Type B pancreatic cell (in vitro differentiated cells): ENCODE measurements at regions not wholly inside any gene's neighbourhood (a gene's known extent, or its start where the extent isn't known, plus 50 kb on each side); places are given as distances from the start of the nearest gene placed in this dataset.

Experiments used
- DNase-seq: peaks from one replicate; pipeline ENCODE4 v3.0.0; 2021; ENCODE audit warnings: mixed read lengths; ENCODE audit not compliant: unreplicated experiment; ENCODE audit errors: extremely low spot score
- H3K27ac Mint-ChIP-seq: 2 replicates; pipeline ENCODE4 v1.8.0; 2021; ENCODE audit warnings: mild to moderate bottlenecking, mixed read lengths
- H3K27me3 Mint-ChIP-seq: 2 replicates; pipeline ENCODE4 v1.8.0; 2021; ENCODE audit warnings: mixed read lengths
- H3K36me3 Mint-ChIP-seq: 2 replicates; pipeline ENCODE4 v1.8.0; 2021; ENCODE audit warnings: mixed read lengths
- H3K4me1 Mint-ChIP-seq: one replicate; pipeline ENCODE4 v1.8.0; 2021; ENCODE audit warnings: mixed read lengths; ENCODE audit not compliant: unreplicated experiment
- H3K4me3 Mint-ChIP-seq: 2 replicates; pipeline ENCODE4 v1.8.0; 2021; ENCODE audit warnings: mild to moderate bottlenecking, mixed read lengths
- H3K9me3 Mint-ChIP-seq: 2 replicates; pipeline ENCODE4 v1.8.0; 2021; ENCODE audit warnings: mixed read lengths
- TF ChIP-seq, protein P1 (sequence below): fragments of 200-600 bp; sonication (generic); conservative IDR thresholded peaks from 2 replicates; pipeline ENCODE4 v1.5.0; 2021; ENCODE audit warnings: antibody characterized with exemption, mild to moderate bottlenecking

DNA sequence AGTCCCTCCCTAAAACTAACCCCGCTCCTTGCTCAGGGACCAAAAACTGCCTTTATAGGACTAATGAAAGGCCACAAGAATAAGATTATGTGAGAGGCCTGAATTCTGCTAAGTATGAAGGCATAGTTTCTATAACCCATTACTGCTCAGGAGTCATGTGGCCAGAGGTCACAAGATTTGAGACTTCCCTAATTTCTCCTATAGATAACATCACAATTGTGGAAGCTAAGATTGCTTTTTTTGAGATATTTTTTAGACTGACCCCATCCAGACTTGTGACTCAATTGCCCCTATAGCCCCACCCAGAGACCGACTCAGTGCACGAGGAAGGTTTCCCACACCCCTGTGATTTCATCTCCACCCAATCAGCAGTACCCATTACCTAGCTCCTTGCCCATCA is 504.1 kb upstream of the GOT2 start:
- TF ChIP-seq, protein P1, sequence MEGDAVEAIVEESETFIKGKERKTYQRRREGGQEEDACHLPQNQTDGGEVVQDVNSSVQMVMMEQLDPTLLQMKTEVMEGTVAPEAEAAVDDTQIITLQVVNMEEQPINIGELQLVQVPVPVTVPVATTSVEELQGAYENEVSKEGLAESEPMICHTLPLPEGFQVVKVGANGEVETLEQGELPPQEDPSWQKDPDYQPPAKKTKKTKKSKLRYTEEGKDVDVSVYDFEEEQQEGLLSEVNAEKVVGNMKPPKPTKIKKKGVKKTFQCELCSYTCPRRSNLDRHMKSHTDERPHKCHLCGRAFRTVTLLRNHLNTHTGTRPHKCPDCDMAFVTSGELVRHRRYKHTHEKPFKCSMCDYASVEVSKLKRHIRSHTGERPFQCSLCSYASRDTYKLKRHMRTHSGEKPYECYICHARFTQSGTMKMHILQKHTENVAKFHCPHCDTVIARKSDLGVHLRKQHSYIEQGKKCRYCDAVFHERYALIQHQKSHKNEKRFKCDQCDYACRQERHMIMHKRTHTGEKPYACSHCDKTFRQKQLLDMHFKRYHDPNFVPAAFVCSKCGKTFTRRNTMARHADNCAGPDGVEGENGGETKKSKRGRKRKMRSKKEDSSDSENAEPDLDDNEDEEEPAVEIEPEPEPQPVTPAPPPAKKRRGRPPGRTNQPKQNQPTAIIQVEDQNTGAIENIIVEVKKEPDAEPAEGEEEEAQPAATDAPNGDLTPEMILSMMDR = no peak
- Mint-ChIP-seq H3K27me3 (no peaks in the 10 kb centered on the region), H3K9me3 (no peaks in the 10 kb centered on the region), H3K27ac (no peak overlapping the region), H3K4me3 (no peak overlapping the region), H3K4me1 (peaks cover 8% of the 10 kb centered on the region), H3K36me3 (no peaks in the 10 kb centered on the region)
- DNase-seq = no peak

DNA sequence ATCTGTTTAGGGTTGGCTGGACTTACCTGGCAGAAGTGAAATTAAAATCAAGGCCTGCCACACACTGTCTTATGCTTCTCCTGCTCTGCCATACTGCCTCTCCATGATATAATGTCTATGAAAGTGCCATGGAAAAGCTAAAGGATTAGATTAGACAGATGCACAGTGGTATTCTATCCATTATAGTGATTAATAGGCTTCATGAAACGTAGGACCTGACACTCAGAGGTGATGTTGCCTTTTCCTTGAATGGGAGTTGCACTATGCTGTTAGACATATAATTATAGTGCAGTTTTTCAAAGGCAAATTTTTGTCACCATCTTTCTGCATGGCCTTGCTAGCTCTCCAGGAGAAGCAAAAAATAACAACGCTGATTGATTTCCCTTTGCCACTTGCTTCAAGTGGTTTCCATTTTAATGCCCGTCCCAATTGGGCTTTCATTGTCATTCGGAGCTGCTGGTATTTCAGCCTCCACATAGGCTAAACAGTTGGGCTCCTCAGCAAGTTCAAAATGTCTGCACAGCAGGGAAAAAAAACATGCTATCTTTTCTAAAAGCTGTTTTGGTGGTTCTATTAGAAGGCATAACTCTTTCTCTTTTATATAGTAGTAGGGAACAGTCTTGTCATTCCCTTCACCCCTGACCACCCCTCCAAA is 502.8 kb upstream of the GOT2 start:
- peaks cover 8% of the 10 kb centered on the region for H3K4me1 Mint-ChIP-seq
- DNase-seq = no peak
- H3K9me3 Mint-ChIP-seq = no peaks in the 10 kb centered on the region
- TF ChIP-seq, protein P1 = no peak
- no peaks in the 10 kb centered on the region for H3K27me3 Mint-ChIP-seq
- H3K4me3 Mint-ChIP-seq = no peak overlapping the region
- no peak overlapping the region for H3K27ac Mint-ChIP-seq
- H3K36me3 Mint-ChIP-seq = no peaks in the 10 kb centered on the region

DNA sequence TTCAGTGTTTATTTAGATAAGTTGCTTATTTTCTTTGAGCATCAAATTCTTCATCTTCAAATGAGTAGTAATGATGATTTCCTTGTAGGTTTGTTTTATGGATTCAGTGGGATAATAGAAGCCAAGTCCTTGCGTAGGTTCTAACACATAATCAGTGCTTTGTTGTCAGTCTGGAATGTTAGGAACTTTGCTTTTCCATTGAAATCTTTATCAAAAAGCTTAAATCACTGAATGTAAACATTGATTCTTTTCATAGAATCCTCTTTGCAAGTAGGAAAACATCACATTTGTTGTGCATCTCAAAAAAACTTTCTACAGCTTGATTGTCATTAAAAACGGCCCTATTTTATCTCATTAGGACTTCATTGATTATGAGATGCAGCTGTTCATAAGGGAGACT is 490.3 kb upstream of the GOT2 start:
- no peaks in the 10 kb centered on the region for H3K36me3 Mint-ChIP-seq
- DNase-seq = no peak
- H3K9me3 Mint-ChIP-seq = no peaks in the 10 kb centered on the region

DNA sequence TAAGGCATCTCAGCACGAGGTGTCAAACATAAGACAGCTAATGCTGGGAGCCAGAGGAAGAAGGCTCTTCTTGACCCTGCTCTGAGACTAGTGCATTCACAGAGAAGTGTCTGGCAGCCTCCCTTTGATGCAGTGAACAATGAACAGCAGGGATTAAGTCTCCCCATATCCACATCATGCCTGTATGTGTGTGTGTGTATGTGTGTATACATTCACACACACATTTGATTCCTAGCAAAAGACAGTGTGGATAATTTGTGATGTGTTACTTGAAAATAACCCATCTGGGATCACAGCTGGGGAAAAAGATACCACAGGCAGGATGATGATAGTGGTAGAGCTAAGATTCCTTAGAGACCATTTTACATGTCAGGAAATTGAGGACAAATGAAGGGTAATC is 485.9 kb upstream of the GOT2 start:
- TF ChIP-seq, protein P1 = no peak
- Mint-ChIP-seq H3K36me3 (no peaks in the 10 kb centered on the region), H3K4me1 (no peaks in the 10 kb centered on the region), H3K4me3 (no peak overlapping the region), H3K27ac (no peak overlapping the region), H3K27me3 (no peaks in the 10 kb centered on the region), H3K9me3 (no peaks in the 10 kb centered on the region)
- no peak for DNase-seq

More for the DNA sequence above, 490.3 kb upstream of the GOT2 start:
- Mint-ChIP-seq H3K27me3 (no peaks in the 10 kb centered on the region), H3K4me1 (no peaks in the 10 kb centered on the region), H3K27ac (no peak overlapping the region), H3K4me3 (no peak overlapping the region)
- TF ChIP-seq, protein P1 = no peak

DNA sequence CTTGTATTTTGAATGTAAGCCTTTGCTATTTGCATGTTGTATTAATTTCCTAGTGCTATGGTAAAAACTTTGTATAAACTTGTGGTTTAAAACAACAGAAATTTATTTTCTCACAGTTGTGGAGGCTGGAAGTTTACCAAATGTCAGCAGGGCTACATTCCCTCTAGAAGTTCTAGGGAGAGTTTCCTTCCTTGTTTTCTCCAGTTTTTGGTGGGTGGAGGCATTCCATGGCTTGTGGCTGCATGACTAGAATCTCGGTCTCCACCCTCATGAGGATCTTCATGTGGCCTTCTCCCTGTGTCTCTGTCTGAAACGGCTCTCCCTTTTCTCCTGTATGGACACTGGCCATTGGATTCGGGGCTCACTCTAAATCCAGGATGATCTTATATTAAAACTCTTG is 482.2 kb upstream of the GOT2 start:
- Mint-ChIP-seq H3K27ac (no peak overlapping the region), H3K4me3 (no peak overlapping the region), H3K4me1 (peaks cover 6% of the 10 kb centered on the region), H3K36me3 (no peaks in the 10 kb centered on the region), H3K9me3 (no peaks in the 10 kb centered on the region), H3K27me3 (peaks cover 6% of the 10 kb centered on the region)
- DNase-seq = no peak
- TF ChIP-seq, protein P1 = no peak

DNA sequence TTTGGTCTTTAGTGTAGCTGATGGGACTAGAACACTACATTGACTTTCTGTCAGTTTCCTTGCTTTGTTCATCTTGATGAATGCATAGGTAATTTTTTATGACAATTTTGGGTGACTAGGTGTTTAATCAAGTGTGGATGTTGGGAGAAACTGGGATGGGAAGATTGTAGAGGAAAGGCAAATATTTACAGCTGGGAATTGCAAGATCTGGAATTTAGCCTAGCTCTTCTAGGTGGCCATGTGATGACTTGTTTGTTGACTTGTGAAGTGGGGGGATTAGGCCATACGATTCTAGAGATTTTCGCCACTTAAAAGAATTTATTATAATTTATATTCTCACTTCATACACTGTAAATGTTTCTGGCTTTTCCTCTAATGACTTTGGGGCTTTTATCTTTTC is 480.3 kb upstream of the GOT2 start:
- H3K36me3 Mint-ChIP-seq = no peaks in the 10 kb centered on the region
- DNase-seq = no peak
- no peaks in the 10 kb centered on the region for H3K9me3 Mint-ChIP-seq
- H3K4me3 Mint-ChIP-seq = no peak overlapping the region
- H3K27me3 Mint-ChIP-seq = peaks cover 6% of the 10 kb centered on the region
- TF ChIP-seq, protein P1 = no peak
- no peak overlapping the region for H3K27ac Mint-ChIP-seq
- peaks cover 18% of the 10 kb centered on the region for H3K4me1 Mint-ChIP-seq
